Heart left ventricle (tissue), 16 donors: ENCODE measurements at regions not wholly inside any gene's neighbourhood (a gene's known extent, or its start where the extent isn't known, plus 50 kb on each side); places are given as distances from the start of the nearest gene placed in this dataset.

Experiments used
- ATAC-seq, 4 donors: fragments of 200-7000 bp; cut with Tn5 transposase; one replicate each; pipeline ENCODE4 v1.9.1; 2020 to 2022; ENCODE audit warnings: moderate library complexity in 4 of 4, mild to moderate bottlenecking in 3 of 4, moderate number of reproducible peaks in 1 of 4
- DNase-seq, 5 donors: peaks; one replicate each; pipeline ENCODE4 v3.0.0-alpha.2; 2020
- H3K27ac ChIP-seq, 12 donors: fragments of 200-600 bp; sonication (generic) in 4 of 12; one replicate each; pipeline versions ENCODE4 v1.5.0 to v1.8.0; 2016 to 2022; ENCODE audit warnings: mild to moderate bottlenecking in 2 of 12
- H3K27me3 ChIP-seq, 9 donors: fragments of 200-600 bp; sonication (generic) in 2 of 9; one replicate each; pipeline versions ENCODE4 v1.5.1 to v1.8.0; 2016 to 2022; ENCODE audit warnings: mild to moderate bottlenecking in 3 of 9
- H3K36me3 ChIP-seq, 9 donors: fragments of 200-600 bp; sonication (generic) in 2 of 9; one replicate each; pipeline versions ENCODE4 v1.5.0 to v1.8.0; 2018 to 2022; ENCODE audit warnings: mild to moderate bottlenecking in 2 of 9
- H3K4me1 ChIP-seq, 12 donors: fragments of 200-600 bp; sonication (generic) in 4 of 12; one replicate each; pipeline versions ENCODE4 v1.5.0 to v1.8.0; 2016 to 2022; ENCODE audit warnings: mild to moderate bottlenecking in 3 of 12
- H3K4me3 ChIP-seq, 12 donors: fragments of 200-600 bp; sonication (generic) in 4 of 12; one replicate each; pipeline versions ENCODE4 v1.5.0 to v1.8.0; 2017 to 2022; ENCODE audit warnings: mild to moderate bottlenecking in 9 of 12, moderate library complexity in 4 of 12
- H3K9me3 ChIP-seq, 12 donors: fragments of 200-600 bp; sonication (generic) in 4 of 12; one replicate each; pipeline versions ENCODE4 v1.5.0 to v1.8.0; 2016 to 2022; ENCODE audit warnings: mild to moderate bottlenecking in 1 of 12
- POLR2A ChIP-seq, 2 donors: fragments of 450-650 bp; IDR thresholded peaks; one replicate each; pipeline ENCODE4 v1.6.1; 2017; ENCODE audit warnings: antibody characterized with exemption in 2 of 2, mild to moderate bottlenecking in 2 of 2, moderate library complexity in 2 of 2
- WGBS, 4 donors: extraction: QIAGEN DNeasy Blood & Tissue Kit in 2 of 4; methylation state at CpG; one replicate each; pipeline versions ENCODE4 v1.1.5 to v1.1.7; 2013 to 2018; 5-methylcytosine and 5-hydroxymethylcytosine counted together
- intact Hi-C, 10 donors: fragments of 100-400 bp; cut with DNase I; formaldehyde crosslinking; loops; one replicate each; pipeline versions ENCODE4 v1.11.1 to v1.14.2; 2022
- TF ChIP-seq, protein P1 (sequence below), 12 donors: fragments of 200-600 bp; sonication (generic) in 4 of 12; IDR thresholded peaks; one replicate each; pipeline versions ENCODE4 v1.5.0 to v1.8.0; 2018 to 2022; ENCODE audit warnings: antibody characterized with exemption in 12 of 12, mild to moderate bottlenecking in 5 of 12
- donor health status: ischemic (EF 13 %, LVEDD 7.1; RV severe dilation, severe dysfunction).
- donor health status: healthy with polysubstance abuse.
- donor health status: DM: no; HTN: yes; CAD: no.
- donor health status: DM: no; HTN: no; CAD: no.
- donor health status: ischemic (EF 25% LVEDD 6.9; RV normal size, moderate dysfunction).
- donor health status: ischemic (EF 25% LVEDD 5.7; RV mildly dilated, moderate dysfunction).
- donor health status: healthy.
- donor health status: DM: yes; HTN: yes; CAD: no.
- donor health status: ischemic (EF 35%, LVEDD 5.7; RV mildly dilated, moderate dysfunction).
- donor health status: nonischemic (EF 11% LVEDD 7.7; RV severe dilation, severe dysfunction).
- donor health status: DM: yes; HTN: yes; CAD: no.
- donor health status: PGD.
- donor health status: ischemic (EF 29% LVEDD 5.4; RV normal size, mild dysfunction).
- donor health status: nonischemic (EF 23%, LVEDD 6.1; RV moderate dilation, normal function).

DNA sequence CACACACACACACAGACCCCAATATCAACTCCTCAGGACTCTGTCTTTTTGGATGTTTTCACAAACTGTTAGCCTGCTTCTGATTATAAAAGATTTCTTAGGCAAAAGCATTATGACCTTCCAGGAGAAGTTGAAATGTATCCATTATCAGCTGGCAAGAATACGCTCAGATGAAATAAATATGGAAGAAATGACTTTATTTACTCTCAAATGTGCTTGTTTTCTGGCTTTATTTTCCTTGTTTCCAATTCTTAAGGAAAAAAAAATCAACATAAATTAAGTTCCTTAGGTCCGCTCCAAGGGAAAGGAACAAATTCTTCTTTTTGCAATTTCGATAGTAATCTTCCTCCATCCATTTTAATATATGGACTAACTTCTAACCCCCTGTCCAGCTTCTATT is 175.6 kb upstream of the HCCS start:
- Histone ChIP-seq H3K4me1 (no peaks in the 10 kb centered on the region), H3K27ac (no peak overlapping the region), H3K27me3 (no peaks in the 10 kb centered on the region), H3K4me3 (no peak overlapping the region), H3K9me3 (no peaks in the 10 kb centered on the region), H3K36me3 (no peaks in the 10 kb centered on the region)
- intact Hi-C loops = no loop called here
- 78 to 99% (median 89%) methylated on average over 3 of the region's 3 CpGs for WGBS, 4 donors
- DNase-seq (no peak), ATAC-seq (no peak)
- TF ChIP-seq, protein P1, sequence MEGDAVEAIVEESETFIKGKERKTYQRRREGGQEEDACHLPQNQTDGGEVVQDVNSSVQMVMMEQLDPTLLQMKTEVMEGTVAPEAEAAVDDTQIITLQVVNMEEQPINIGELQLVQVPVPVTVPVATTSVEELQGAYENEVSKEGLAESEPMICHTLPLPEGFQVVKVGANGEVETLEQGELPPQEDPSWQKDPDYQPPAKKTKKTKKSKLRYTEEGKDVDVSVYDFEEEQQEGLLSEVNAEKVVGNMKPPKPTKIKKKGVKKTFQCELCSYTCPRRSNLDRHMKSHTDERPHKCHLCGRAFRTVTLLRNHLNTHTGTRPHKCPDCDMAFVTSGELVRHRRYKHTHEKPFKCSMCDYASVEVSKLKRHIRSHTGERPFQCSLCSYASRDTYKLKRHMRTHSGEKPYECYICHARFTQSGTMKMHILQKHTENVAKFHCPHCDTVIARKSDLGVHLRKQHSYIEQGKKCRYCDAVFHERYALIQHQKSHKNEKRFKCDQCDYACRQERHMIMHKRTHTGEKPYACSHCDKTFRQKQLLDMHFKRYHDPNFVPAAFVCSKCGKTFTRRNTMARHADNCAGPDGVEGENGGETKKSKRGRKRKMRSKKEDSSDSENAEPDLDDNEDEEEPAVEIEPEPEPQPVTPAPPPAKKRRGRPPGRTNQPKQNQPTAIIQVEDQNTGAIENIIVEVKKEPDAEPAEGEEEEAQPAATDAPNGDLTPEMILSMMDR (IDR thresholded peaks at IDR 0.05) = no peak
- no peak for TF ChIP-seq POLR2A (IDR thresholded peaks at IDR 0.05)

DNA sequence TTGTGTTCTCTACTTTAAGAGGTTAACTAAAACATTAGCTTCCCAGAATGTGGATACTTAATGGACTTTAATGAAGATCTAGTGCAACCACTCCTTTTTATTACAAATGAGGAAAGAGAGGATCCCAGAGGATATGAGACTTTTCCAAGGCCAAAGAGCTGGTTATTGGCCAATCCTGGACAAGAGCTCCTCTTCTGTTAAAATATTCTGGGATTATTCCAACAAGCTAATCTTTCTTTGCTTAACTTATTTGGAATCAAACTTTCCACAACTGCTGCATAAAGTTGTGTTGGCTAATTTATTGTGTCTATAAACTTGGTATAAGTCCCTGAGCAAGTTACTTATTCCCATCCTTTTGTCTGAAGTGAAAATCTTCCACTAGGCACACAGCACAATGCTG is 174.2 kb upstream of the HCCS start:
- intact Hi-C loops = no loop called here
- no peak overlapping the region for H3K27ac ChIP-seq
- no peaks in the 10 kb centered on the region for H3K27me3 ChIP-seq
- H3K9me3 ChIP-seq = no peaks in the 10 kb centered on the region
- no peak overlapping the region for H3K4me3 ChIP-seq
- ATAC-seq (no peak), DNase-seq (no peak)
- H3K4me1 ChIP-seq = no peaks in the 10 kb centered on the region
- TF ChIP-seq, protein P1 (IDR thresholded peaks at IDR 0.05) = no peak
- no peak for TF ChIP-seq POLR2A (IDR thresholded peaks at IDR 0.05)
- H3K36me3 ChIP-seq = no peaks in the 10 kb centered on the region

DNA sequence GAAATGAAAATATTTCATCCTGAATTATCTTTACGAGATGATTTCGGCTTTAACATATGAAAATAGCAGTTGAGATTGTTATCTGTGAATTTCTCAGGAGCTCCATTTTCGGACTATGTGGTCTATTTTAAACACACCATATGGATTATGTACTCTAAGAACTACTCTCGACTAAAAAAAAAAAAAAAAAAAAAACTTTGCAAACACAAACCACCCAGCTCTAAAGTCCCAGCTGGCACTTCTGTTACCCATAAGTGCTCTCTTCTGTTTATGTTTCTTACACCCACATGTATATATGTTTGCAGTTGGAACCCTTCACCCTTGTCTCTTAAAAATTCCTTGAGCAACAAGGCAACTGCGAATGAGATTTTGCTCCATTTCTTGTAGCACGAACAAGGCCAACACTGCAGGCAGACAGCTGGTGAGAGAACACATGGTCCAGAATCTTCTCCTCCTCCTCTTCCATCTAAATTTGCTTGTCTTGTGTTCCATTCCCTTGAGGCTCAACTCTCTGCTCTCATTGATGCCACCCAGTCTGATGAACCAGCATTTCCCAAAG is 172.7 kb upstream of the HCCS start:
- Histone ChIP-seq H3K9me3 (no peaks in the 10 kb centered on the region), H3K36me3 (no peaks in the 10 kb centered on the region), H3K4me3 (no peak overlapping the region), H3K27me3 (no peaks in the 10 kb centered on the region), H3K4me1 (no peaks in the 10 kb centered on the region), H3K27ac (no peak overlapping the region)
- DNase-seq = no peak
- no peak for ATAC-seq
- intact Hi-C loops = no loop called here
- WGBS, 4 donors = 73 to 80% (median 76%) methylated on average over 6 of the region's 6 CpGs
- TF ChIP-seq POLR2A (IDR thresholded peaks at IDR 0.05) = no peak
- TF ChIP-seq, protein P1 (IDR thresholded peaks at IDR 0.05) = no peak

DNA sequence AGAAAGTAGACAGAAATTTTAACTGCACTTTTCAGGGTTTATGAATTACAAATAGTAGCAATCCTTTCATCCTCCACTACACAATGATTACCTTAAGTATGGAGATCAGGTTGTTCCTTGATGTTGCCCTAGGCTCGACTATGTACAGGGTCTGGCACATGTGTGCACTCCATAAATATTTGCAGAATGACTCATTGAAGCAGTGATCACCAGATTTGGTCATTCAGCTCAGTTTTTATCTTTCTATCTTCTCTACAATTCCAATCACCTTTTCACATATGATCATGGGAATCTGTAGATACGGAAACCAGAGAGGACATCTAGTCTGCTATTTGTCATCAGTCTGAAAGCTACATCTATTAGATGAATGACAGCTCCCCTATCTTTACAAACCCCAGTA is 171.7 kb upstream of the HCCS start:
- Histone ChIP-seq H3K36me3 (no peaks in the 10 kb centered on the region), H3K27ac (no peak overlapping the region), H3K4me3 (no peak overlapping the region), H3K4me1 (no peaks in the 10 kb centered on the region), H3K9me3 (no peaks in the 10 kb centered on the region), H3K27me3 (no peaks in the 10 kb centered on the region)
- ATAC-seq (no peak), DNase-seq (no peak)
- intact Hi-C loops = no loop called here
- 48 to 64% (median 51%) methylated on average over 2 of the region's 2 CpGs for WGBS, 4 donors
- TF ChIP-seq POLR2A (IDR thresholded peaks at IDR 0.05) = no peak
- TF ChIP-seq, protein P1 (IDR thresholded peaks at IDR 0.05) = no peak
